ENCODE measurements at regions not wholly inside any gene's neighbourhood (a gene's known extent, or its start where the extent isn't known, plus 50 kb on each side); places are given as distances from the start of the nearest gene placed in this dataset.

DNA sequence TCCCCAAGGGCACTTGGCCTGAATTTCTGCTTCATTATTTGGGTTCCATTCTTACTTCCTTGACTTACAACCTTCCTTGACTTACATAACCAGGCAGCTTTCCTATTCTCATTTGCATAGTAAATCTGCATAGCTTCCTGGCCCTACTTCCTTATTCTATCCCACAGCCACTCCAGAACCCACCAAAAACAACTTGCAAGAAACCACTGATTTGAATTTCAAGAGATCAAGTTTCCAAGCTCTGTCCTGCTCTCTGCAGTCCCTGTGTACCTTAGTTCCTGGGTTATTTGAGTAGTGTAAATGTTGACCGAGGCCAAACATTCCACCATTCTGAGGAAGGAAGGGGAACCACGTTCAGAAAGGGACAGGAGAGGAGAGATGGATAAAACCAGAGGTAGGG, 603.3 kb downstream of the PTPRC start:
- TF ChIP-seq CTCF (IDR thresholded peaks at IDR 0.05), result no peak
- no peak for TF ChIP-seq POLR2A (IDR thresholded peaks at IDR 0.05)

Data from thyroid gland (tissue), 4 donors.